H9 (cell line): ENCODE measurements at regions not wholly inside any gene's neighbourhood (a gene's known extent, or its start where the extent isn't known, plus 50 kb on each side); places are given as distances from the start of the nearest gene placed in this dataset.

Source experiments
- DNase-seq: peaks from one replicate; pipeline ENCODE4 v3.0.0-alpha.2; 2017
- H2AFZ ChIP-seq: one replicate; pipeline ENCODE4 v1.6.1; 2013; ENCODE audit warnings: mild to moderate bottlenecking, low read length, control low read depth, moderate library complexity
- H2AK5ac ChIP-seq: 2 replicates; pipeline ENCODE4 v1.6.1; 2013; ENCODE audit warnings: low read length, control low read depth, mixed read lengths; ENCODE audit not compliant: insufficient read length
- H2BK120ac ChIP-seq: one replicate; pipeline ENCODE4 v1.6.1; 2013; ENCODE audit warnings: low read depth, mild to moderate bottlenecking, low read length, control low read depth, inconsistent platforms; ENCODE audit not compliant: poor library complexity, severe bottlenecking
- H2BK12ac ChIP-seq: 2 replicates; pipeline ENCODE4 v1.6.1; 2013; ENCODE audit warnings: low read length, control low read depth, mixed read lengths, low read depth; ENCODE audit not compliant: insufficient read length
- H2BK15ac ChIP-seq: 2 replicates; pipeline ENCODE4 v1.6.1; 2013; ENCODE audit warnings: low read depth, low read length, control low read depth
- H2BK20ac ChIP-seq: one replicate; pipeline ENCODE4 v1.6.1; 2013; ENCODE audit warnings: low read depth, mild to moderate bottlenecking, low read length, control low read depth, inconsistent platforms; ENCODE audit not compliant: poor library complexity, severe bottlenecking
- H2BK5ac ChIP-seq: 2 replicates; pipeline ENCODE4 v1.6.1; 2013; ENCODE audit warnings: low read length, control low read depth, mixed read lengths; ENCODE audit not compliant: insufficient read length
- H3K14ac ChIP-seq: 2 replicates; pipeline ENCODE4 v1.6.1; 2013; ENCODE audit warnings: low read length, control low read depth; ENCODE audit not compliant: insufficient read depth
- H3K18ac ChIP-seq: 2 replicates; pipeline ENCODE4 v1.6.1; 2013; ENCODE audit warnings: low read depth, mild to moderate bottlenecking, mixed read lengths, low read length, control low read depth; ENCODE audit not compliant: insufficient read length
- H3K23ac ChIP-seq: 2 replicates; pipeline ENCODE4 v1.6.1; 2013; ENCODE audit warnings: low read length, control low read depth, mixed read lengths, low read depth; ENCODE audit not compliant: insufficient read length
- H3K23me2 ChIP-seq: 2 replicates; pipeline ENCODE4 v1.6.1; 2013; ENCODE audit warnings: low read depth, mild to moderate bottlenecking, mixed read lengths, low read length, control low read depth; ENCODE audit not compliant: insufficient read length, poor library complexity, severe bottlenecking
- H3K27ac ChIP-seq: 2 replicates; pipeline ENCODE4 v1.5.1; 2013; ENCODE audit warnings: low read length, control low read depth, mixed read lengths, low read depth; ENCODE audit not compliant: insufficient read length
- H3K27me3 ChIP-seq: 2 replicates; pipeline ENCODE4 v1.6.1; 2013; ENCODE audit warnings: low read length, control low read depth, inconsistent platforms; ENCODE audit not compliant: insufficient read depth
- H3K4ac ChIP-seq: 2 replicates; pipeline ENCODE4 v1.6.1; 2013; ENCODE audit warnings: low read depth, mild to moderate bottlenecking, control low read depth, inconsistent platforms, low read length, moderate library complexity
- H3K4me1 ChIP-seq: 2 replicates; pipeline ENCODE4 v1.6.1; 2013; ENCODE audit warnings: low read length, control low read depth, inconsistent platforms; ENCODE audit not compliant: insufficient read depth
- H3K4me2 ChIP-seq: 2 replicates; pipeline ENCODE4 v1.6.1; 2013; ENCODE audit warnings: low read length, control low read depth, mixed read lengths; ENCODE audit not compliant: insufficient read length, insufficient read depth
- H3K56ac ChIP-seq: 2 replicates; pipeline ENCODE4 v1.6.1; 2013; ENCODE audit warnings: low read depth, mild to moderate bottlenecking, mixed read lengths, low read length, control low read depth; ENCODE audit not compliant: insufficient read length
- H3K79me1 ChIP-seq: 2 replicates; pipeline ENCODE4 v1.6.1; 2013; ENCODE audit warnings: low read depth, mild to moderate bottlenecking, moderate library complexity, low read length, control low read depth, inconsistent platforms; ENCODE audit not compliant: insufficient read depth, poor library complexity, severe bottlenecking
- H3K79me2 ChIP-seq: 2 replicates; pipeline ENCODE4 v1.6.1; 2013; ENCODE audit warnings: low read length, control low read depth, inconsistent platforms; ENCODE audit not compliant: insufficient read depth
- H3K9ac ChIP-seq: 2 replicates; pipeline ENCODE4 v1.6.1; 2013; ENCODE audit warnings: low read length, control low read depth, mixed read lengths; ENCODE audit not compliant: insufficient read length; ENCODE audit errors: extremely low read depth
- H3K9me3 ChIP-seq: one replicate; pipeline ENCODE4 v1.6.1; 2013; ENCODE audit warnings: low read depth, low read length, inconsistent platforms; ENCODE audit not compliant: control insufficient read depth
- H3T11ph ChIP-seq: one replicate; pipeline ENCODE4 v1.6.1; 2013; ENCODE audit warnings: mild to moderate bottlenecking, low read length, control low read depth, inconsistent platforms
- H4K20me1 ChIP-seq: one replicate; pipeline ENCODE4 v1.6.1; 2013; ENCODE audit not compliant: control insufficient read depth, insufficient read length, insufficient read depth
- H4K5ac ChIP-seq: 2 replicates; pipeline ENCODE4 v1.6.1; 2013; ENCODE audit warnings: low read depth, mild to moderate bottlenecking, mixed read lengths, low read length, control low read depth; ENCODE audit not compliant: insufficient read length
- H4K8ac ChIP-seq: replicated peaks from 2 replicates; pipeline ENCODE4 v1.6.1; 2013; ENCODE audit warnings: low read length, control low read depth, mixed read lengths, low read depth; ENCODE audit not compliant: insufficient read length
- H4K91ac ChIP-seq: 2 replicates; pipeline ENCODE4 v1.6.1; 2013; ENCODE audit warnings: low read depth, mild to moderate bottlenecking, moderate library complexity, mixed read lengths, low read length, control low read depth; ENCODE audit not compliant: insufficient read length
- H3K27ac Mint-ChIP-seq, 3 experiments: 2 replicates in 2 of 3; 3 replicates in 1 of 3; pipeline ENCODE4 v1.8.0; 2020 to 2021; ENCODE audit warnings: mixed read lengths in 3 of 3, mild to moderate bottlenecking in 1 of 3, moderate library complexity in 1 of 3
- H3K27me3 Mint-ChIP-seq: 2 replicates; pipeline ENCODE4 v1.8.0; 2021; ENCODE audit warnings: low read depth, mild to moderate bottlenecking, moderate library complexity, mixed read lengths
- H3K36me3 Mint-ChIP-seq, 3 experiments: 2 replicates in 2 of 3; 3 replicates in 1 of 3; pipeline ENCODE4 v1.8.0; 2020 to 2021; ENCODE audit warnings: low read depth in 3 of 3, mixed read lengths in 3 of 3; ENCODE audit not compliant: insufficient read depth in 1 of 3
- H3K4me1 Mint-ChIP-seq, 2 experiments: 2 replicates each; pipeline ENCODE4 v1.8.0; 2020; ENCODE audit warnings: mixed read lengths in 2 of 2
- H3K4me3 Mint-ChIP-seq, 2 experiments: 2 replicates in 1 of 2; 3 replicates in 1 of 2; pipeline ENCODE4 v1.8.0; 2020 to 2021; ENCODE audit warnings: mild to moderate bottlenecking in 2 of 2, mixed read lengths in 2 of 2, moderate library complexity in 1 of 2
- H3K9me3 Mint-ChIP-seq, 2 experiments: 2 replicates in 1 of 2; 3 replicates in 1 of 2; pipeline ENCODE4 v1.8.0; 2020; ENCODE audit warnings: mild to moderate bottlenecking in 2 of 2, mixed read lengths in 2 of 2, moderate library complexity in 1 of 2
- CTCF ChIP-seq: fragments of 200-600 bp; sonication (generic); conservative IDR thresholded peaks from 3 replicates; pipeline ENCODE4 v1.8.0; 2021; ENCODE audit warnings: antibody characterized with exemption, mild to moderate bottlenecking
- WGBS: extraction: QIAGEN DNeasy Blood & Tissue Kit; methylation state at CpG from one replicate; pipeline ENCODE4 v1.1.7; 2013; ENCODE audit warnings: missing lambda C conversion rate, low lambda C conversion rate, mixed read lengths; ENCODE audit not compliant: insufficient read length; ENCODE audit errors: extremely low coverage; 5-methylcytosine and 5-hydroxymethylcytosine counted together

GRCh38 chr1:79682478-79682877 lies 675.9 kb upstream of the ADGRL4 start:
- Histone ChIP-seq H3K4me1 (no peaks in the 10 kb centered on the region), H3K14ac (no peak overlapping the region), H3K23me2 (no peaks in the 10 kb centered on the region), H2AK5ac (no peak overlapping the region), H3T11ph (no peak overlapping the region), H2AFZ (no peak overlapping the region), H2BK120ac (no peak overlapping the region), H4K91ac (no peak overlapping the region), H2BK20ac (no peak overlapping the region), H2BK12ac (no peak overlapping the region), H4K20me1 (no peaks in the 10 kb centered on the region), H3K9ac (no peak overlapping the region), H3K4ac (no peak overlapping the region), H4K5ac (no peak overlapping the region), H3K4me2 (no peak overlapping the region), H3K27ac (no peak overlapping the region), H3K79me1 (no peaks in the 10 kb centered on the region), H3K56ac (no peak overlapping the region), H3K27me3 (no peaks in the 10 kb centered on the region), H3K23ac (no peak overlapping the region), H3K9me3 (no peaks in the 10 kb centered on the region), H4K8ac (no peak overlapping the region), H2BK5ac (no peak overlapping the region), H3K18ac (no peak overlapping the region), H3K79me2 (no peaks in the 10 kb centered on the region), H2BK15ac (no peak overlapping the region)
- no peaks in the 10 kb centered on the region for H3K4me1 Mint-ChIP-seq
- DNase-seq = no peak
- peaks cover 0 to 9% (median 6%) of the 10 kb centered on the region in 3 experiments; a peak in 4 of 7 replicates for H3K36me3 Mint-ChIP-seq
- TF ChIP-seq CTCF = no peak
- H3K4me3 Mint-ChIP-seq = no peak overlapping the region
- no CpG with 5 or more reads among the region's 1 CpG for WGBS
- peaks cover 9 to 10% of the 10 kb centered on the region in 2 experiments for H3K9me3 Mint-ChIP-seq
- no peak overlapping the region for H3K27ac Mint-ChIP-seq
- no peaks in the 10 kb centered on the region for H3K27me3 Mint-ChIP-seq
